ENCODE measurements at regions not wholly inside any gene's neighbourhood (a gene's known extent, or its start where the extent isn't known, plus 50 kb on each side); places are given as distances from the start of the nearest gene placed in this dataset.

DNA sequence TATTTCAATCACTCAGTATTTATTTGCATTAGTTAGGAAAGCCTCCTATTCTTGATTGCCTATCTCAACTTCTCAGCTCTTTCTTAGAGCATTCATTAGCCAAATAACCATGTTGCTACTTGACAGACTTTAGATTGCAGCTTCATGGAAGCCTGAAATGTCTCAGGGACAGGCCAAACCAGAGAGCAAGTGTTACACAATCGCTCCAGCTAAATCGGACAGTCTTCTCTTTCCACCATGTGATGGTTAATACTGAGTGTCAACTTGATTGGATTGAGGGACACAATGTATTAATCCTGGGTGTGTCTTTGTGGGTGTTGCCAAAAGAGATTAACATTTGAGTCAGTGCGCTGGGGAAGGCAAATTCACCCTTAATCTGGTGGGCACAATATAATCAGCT, 106.5 kb upstream of the DRD2 start:
- Histone ChIP-seq H2AFZ (ENCODE audit: low read depth, low read length) (no peak overlapping the region), H3K79me2 (ENCODE audit: control insufficient read depth, insufficient read depth, low read length) (no peaks in the 10 kb centered on the region), H3K4me3 (replicated peaks in 1 of 3; ENCODE audit: insufficient read depth in 1 of 3, low read depth in 1 of 3, low read length in 3 of 3) (no peak overlapping the region), H3K27ac (ENCODE audit: insufficient read depth, low read depth, low read length) (no peak overlapping the region), H3K4me2 (ENCODE audit: insufficient read depth, low read length) (no peak overlapping the region), H3K9me3 (replicated peaks; ENCODE audit: control insufficient read depth, insufficient read depth, low read length) (no peaks in the 10 kb centered on the region), H3K36me3 (ENCODE audit: control insufficient read depth in 2 of 2, extremely low read depth in 1 of 2, insufficient read depth in 2 of 2, low read length in 2 of 2) (no peaks in the 10 kb centered on the region), H3K9ac (replicated peaks; ENCODE audit: extremely low read depth, insufficient read depth, low read length) (no peak overlapping the region), H3K9me1 (replicated peaks; ENCODE audit: control insufficient read depth, extremely low read depth, insufficient read depth, low read length) (no peaks in the 10 kb centered on the region), H3K4me1 (ENCODE audit: control insufficient read depth, extremely low read depth, insufficient read depth, low read length) (no peaks in the 10 kb centered on the region), H4K20me1 (replicated peaks; ENCODE audit: control insufficient read depth, extremely low read depth, insufficient read depth, low read length) (no peaks in the 10 kb centered on the region), H3K27me3 (ENCODE audit: control insufficient read depth in 2 of 2, insufficient read depth in 2 of 2, low read length in 2 of 2) (no peaks in the 10 kb centered on the region)
- FAIRE-seq (no peak), DNase-seq (ENCODE audit: low read depth, low spot score) (no peak)
- TF ChIP-seq EZH2 (IDR thresholded peaks at IDR 0.05; ENCODE audit: borderline replicate concordance, low read depth, low read length, severe bottlenecking) (no peak), POLR2A (IDR thresholded peaks at IDR 0.05; ENCODE audit: low read depth, low read length) (no peak), MYC (IDR thresholded peaks at IDR 0.05; ENCODE audit: low read depth, low read length) (no peak), GATA2 (IDR thresholded peaks at IDR 0.05; ENCODE audit: insufficient read depth, insufficient read length, low read depth, low read length) (no peak), JUN (IDR thresholded peaks at IDR 0.05; ENCODE audit: borderline replicate concordance, insufficient read depth, insufficient read length, low read depth) (no peak), FOS (IDR thresholded peaks at IDR 0.05; ENCODE audit: borderline replicate concordance, insufficient read depth, low read length) (no peak), POLR2AphosphoS5 (IDR thresholded peaks at IDR 0.05; ENCODE audit: insufficient read depth, low read depth, low read length) (no peak)
- TF ChIP-seq, protein P1, sequence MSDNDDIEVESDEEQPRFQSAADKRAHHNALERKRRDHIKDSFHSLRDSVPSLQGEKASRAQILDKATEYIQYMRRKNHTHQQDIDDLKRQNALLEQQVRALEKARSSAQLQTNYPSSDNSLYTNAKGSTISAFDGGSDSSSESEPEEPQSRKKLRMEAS (IDR thresholded peaks at IDR 0.05; ENCODE audit: insufficient read depth, insufficient read length): no peak
- TF ChIP-seq, protein P2, sequence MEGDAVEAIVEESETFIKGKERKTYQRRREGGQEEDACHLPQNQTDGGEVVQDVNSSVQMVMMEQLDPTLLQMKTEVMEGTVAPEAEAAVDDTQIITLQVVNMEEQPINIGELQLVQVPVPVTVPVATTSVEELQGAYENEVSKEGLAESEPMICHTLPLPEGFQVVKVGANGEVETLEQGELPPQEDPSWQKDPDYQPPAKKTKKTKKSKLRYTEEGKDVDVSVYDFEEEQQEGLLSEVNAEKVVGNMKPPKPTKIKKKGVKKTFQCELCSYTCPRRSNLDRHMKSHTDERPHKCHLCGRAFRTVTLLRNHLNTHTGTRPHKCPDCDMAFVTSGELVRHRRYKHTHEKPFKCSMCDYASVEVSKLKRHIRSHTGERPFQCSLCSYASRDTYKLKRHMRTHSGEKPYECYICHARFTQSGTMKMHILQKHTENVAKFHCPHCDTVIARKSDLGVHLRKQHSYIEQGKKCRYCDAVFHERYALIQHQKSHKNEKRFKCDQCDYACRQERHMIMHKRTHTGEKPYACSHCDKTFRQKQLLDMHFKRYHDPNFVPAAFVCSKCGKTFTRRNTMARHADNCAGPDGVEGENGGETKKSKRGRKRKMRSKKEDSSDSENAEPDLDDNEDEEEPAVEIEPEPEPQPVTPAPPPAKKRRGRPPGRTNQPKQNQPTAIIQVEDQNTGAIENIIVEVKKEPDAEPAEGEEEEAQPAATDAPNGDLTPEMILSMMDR (IDR thresholded peaks at IDR 0.05; ENCODE audit: extremely low read depth in 1 of 2, insufficient read depth in 1 of 2, low read depth in 1 of 2, low read length in 2 of 2): no peak
- dilution Hi-C loops (cut with MboI; ENCODE audit: extremely low pct_ligation_motif_present, low sequenced_read_pairs): no loop called here
- ChIA-PET CTCF (no interaction called here), POLR2A (no interaction called here)
- intact Hi-C loops (cut with micrococcal nuclease): no loop called here
- BruUV-seq (replicated peaks): no TSS peak

Measured in endothelial cell of umbilical vein (primary cell).